HepG2 (cell line): ENCODE measurements at regions not wholly inside any gene's neighbourhood (a gene's known extent, or its start where the extent isn't known, plus 50 kb on each side); places are given as distances from the start of the nearest gene placed in this dataset.

ENCODE experiments used
- ATAC-seq: fragments of 200-7000 bp; cut with Tn5 transposase; 3 replicates; pipeline ENCODE4 v1.9.1; 2020; ENCODE audit warnings: mild to moderate bottlenecking, moderate library complexity
- BruUV-seq: library from RNA; stranded (reverse); fragments of 400-500 nt; replicated peaks from 2 replicates; lab custom pipeline; 2021; lab: Mats Ljungman, UMichigan
- CTCF ChIA-PET: fragments of 300-600 bp; formaldehyde crosslinking; extraction: SDS; loops from one replicate; lab custom pipeline; 2021; ENCODE audit warnings: low total read pairs, inconsistent platforms, low intra/inter-chr PET ratio; lab: Yijun Ruan, JAX
- POLR2A ChIA-PET: fragments of 350-600 bp; sonication (Branson Sonifier 250); formaldehyde crosslinking; loops from one replicate; lab custom pipeline; 2020; ENCODE audit warnings: antibody characterized with exemption, inconsistent platforms; lab: Yijun Ruan, JAX
- DNase-seq: peaks from one replicate; pipeline ENCODE4 v3.0.0-alpha.2; 2015; ENCODE audit warnings: low spot score
- FAIRE-seq: peaks from 3 replicates; lab custom pipeline; 2011; peaks lifted over from hg19 to GRCh38; lab: Jason Lieb, UNC
- H2AFZ ChIP-seq: one replicate; pipeline ENCODE4 v1.6.1; 2011; ENCODE audit warnings: low read length, inconsistent platforms
- H3K27ac ChIP-seq: fragments of 300-600 bp; 3 replicates; pipeline ENCODE4 v1.8.0; 2011; ENCODE audit warnings: mixed run types, mild to moderate bottlenecking, mixed read lengths, low read length, inconsistent platforms; ENCODE audit not compliant: insufficient read depth; ENCODE audit errors: extremely low read length
- H3K27me3 ChIP-seq, 2 experiments: fragments of 200-600 bp in 1 of 2; 2 replicates in 1 of 2; 3 replicates in 1 of 2; pipeline versions ENCODE4 v1.6.0 to v1.8.0; 2011; ENCODE audit warnings: low read length in 2 of 2, mild to moderate bottlenecking in 2 of 2, moderate library complexity in 2 of 2, inconsistent platforms in 1 of 2; ENCODE audit not compliant: insufficient read depth in 2 of 2, control insufficient read depth in 1 of 2
- H3K36me3 ChIP-seq, 2 experiments: fragments of 200-600 bp in 1 of 2; replicated peaks in 1 of 2; 2 replicates in 1 of 2; 3 replicates in 1 of 2; pipeline versions ENCODE4 v1.5.1 to v1.8.0; 2011; ENCODE audit warnings: low read length in 2 of 2, inconsistent platforms in 1 of 2; ENCODE audit not compliant: insufficient read depth in 2 of 2, control insufficient read depth in 1 of 2
- H3K4me1 ChIP-seq: 2 replicates; pipeline ENCODE4 v1.5.1; 2012; ENCODE audit warnings: low read length, inconsistent platforms; ENCODE audit not compliant: insufficient read depth
- H3K4me2 ChIP-seq: 2 replicates; pipeline ENCODE4 v1.6.0; 2011; ENCODE audit warnings: low read depth, low read length, inconsistent platforms
- H3K4me3 ChIP-seq, 3 experiments: fragments of 200-600 bp in 1 of 3; sonication (generic), shearing (Covaris generic) in 1 of 3; replicated peaks in 1 of 3; 2 replicates each; pipeline ENCODE4 v1.5.1; 2011 to 2016; ENCODE audit warnings: low read length in 3 of 3, inconsistent platforms in 2 of 3, low read depth in 2 of 3, mild to moderate bottlenecking in 2 of 3, control low read depth in 1 of 3, mixed read lengths in 1 of 3; ENCODE audit not compliant: insufficient read depth in 1 of 3
- H3K79me2 ChIP-seq: one replicate; pipeline ENCODE4 v1.6.1; 2011; ENCODE audit warnings: low read length, inconsistent platforms; ENCODE audit not compliant: insufficient read depth
- H3K9ac ChIP-seq: 2 replicates; pipeline ENCODE4 v1.6.0; 2011; ENCODE audit warnings: mild to moderate bottlenecking, low read depth, low read length, inconsistent platforms; ENCODE audit not compliant: insufficient read depth
- H3K9me3 ChIP-seq: 2 replicates; pipeline ENCODE4 v1.5.1; 2012; ENCODE audit warnings: mild to moderate bottlenecking, low read length
- H4K20me1 ChIP-seq: 2 replicates; pipeline ENCODE4 v1.6.0; 2011; ENCODE audit warnings: inconsistent platforms, mild to moderate bottlenecking, low read length, moderate library complexity; ENCODE audit not compliant: insufficient read depth
- CHCHD3 ChIP-seq: sonication (generic); formaldehyde crosslinking; IDR thresholded peaks from 2 replicates; pipeline ENCODE4 v1.8.0; 2022; ENCODE audit warnings: mild to moderate bottlenecking, missing genetic modification reagents, moderate library complexity
- CTCF ChIP-seq: sonication (generic); formaldehyde crosslinking; IDR thresholded peaks from 2 replicates; pipeline ENCODE4 v1.5.0; 2020; ENCODE audit warnings: mild to moderate bottlenecking, missing genetic modification reagents, moderate library complexity
- E2F5 ChIP-seq: sonication (generic); formaldehyde crosslinking; conservative IDR thresholded peaks from 2 replicates; pipeline ENCODE4 v1.4.0; 2020; ENCODE audit warnings: missing genetic modification reagents
- FOSL2 ChIP-seq: sonication (generic); formaldehyde crosslinking; IDR thresholded peaks from 2 replicates; pipeline ENCODE4 v1.4.0; 2020; ENCODE audit warnings: missing genetic modification reagents
- HNRNPLL ChIP-seq: fragments of 200-400 bp; formaldehyde crosslinking; IDR thresholded peaks from 2 replicates; pipeline ENCODE4 v1.6.1; 2017; ENCODE audit warnings: mild to moderate bottlenecking, low read depth, low read length; ENCODE audit not compliant: poor library complexity, severe bottlenecking
- IKZF1 ChIP-seq: fragments of 450-650 bp; IDR thresholded peaks from 2 replicates; pipeline ENCODE4 v1.7.1; 2016
- JUNB ChIP-seq: sonication (generic); formaldehyde crosslinking; IDR thresholded peaks from 2 replicates; pipeline ENCODE4 v1.8.0; 2022; ENCODE audit warnings: missing genetic modification reagents, mild to moderate bottlenecking, borderline replicate concordance
- POGZ ChIP-seq: sonication (generic); formaldehyde crosslinking; IDR thresholded peaks from 2 replicates; pipeline ENCODE4 v1.4.0; 2020; ENCODE audit warnings: mild to moderate bottlenecking, missing genetic modification reagents
- TAF15 ChIP-seq: fragments of 200-400 bp; formaldehyde crosslinking; IDR thresholded peaks from one replicate; pipeline ENCODE4 v1.6.1; 2018; ENCODE audit warnings: mild to moderate bottlenecking, low read depth, low read length; ENCODE audit not compliant: poor library complexity, severe bottlenecking
- THYN1 ChIP-seq: sonication (generic); formaldehyde crosslinking; IDR thresholded peaks from 2 replicates; pipeline ENCODE4 v1.8.1; 2023; ENCODE audit warnings: low read depth, mild to moderate bottlenecking, moderate library complexity, missing genetic modification reagents, borderline replicate concordance
- TRAFD1 ChIP-seq: sonication (generic); formaldehyde crosslinking; IDR thresholded peaks from 2 replicates; pipeline ENCODE4 v1.5.1; 2020; ENCODE audit warnings: missing genetic modification reagents, mild to moderate bottlenecking, borderline replicate concordance
- ZBTB7A ChIP-seq: sonication (generic); formaldehyde crosslinking; IDR thresholded peaks from 2 replicates; pipeline ENCODE4 v1.8.0; 2022; ENCODE audit warnings: mild to moderate bottlenecking, missing genetic modification reagents
- ZBTB7B ChIP-seq: sonication (generic); formaldehyde crosslinking; IDR thresholded peaks from 2 replicates; pipeline ENCODE4 v1.4.0; 2020; ENCODE audit warnings: missing genetic modification reagents
- ZNF333 ChIP-seq: sonication (generic); formaldehyde crosslinking; IDR thresholded peaks from 2 replicates; pipeline ENCODE4 v1.4.0; 2020; ENCODE audit warnings: mild to moderate bottlenecking, missing genetic modification reagents, borderline replicate concordance
- ZNF441 ChIP-seq: sonication (generic); formaldehyde crosslinking; IDR thresholded peaks from 2 replicates; pipeline ENCODE4 v1.7.0; 2021; ENCODE audit warnings: missing genetic modification reagents, borderline replicate concordance
- WGBS: methylation state at CpG from one replicate; pipeline ENCODE4 v1.1.6; 2017; ENCODE audit warnings: low lambda C conversion rate; 5-methylcytosine and 5-hydroxymethylcytosine counted together
- in situ Hi-C: cut with HindIII; loops from 2 replicates; pipeline ENCODE4 v1.10.0; 2017; ENCODE audit warnings: low pct_unique_long_range_greater_than_20kb; ENCODE audit not compliant: extremely low pct_ligation_motif_present
- intact Hi-C: fragments of 100-400 bp; cut with micrococcal nuclease; formaldehyde crosslinking; loops from one replicate; pipeline ENCODE4 v1.10.0; 2022; ENCODE audit not compliant: unreplicated experiment

- H3K36me3 ChIP-seq = no peaks in the 10 kb centered on the region
- in situ Hi-C loops = no loop called here
- ATAC-seq (peak; percentile 38; the same call in 1 of the 3 replicates), DNase-seq (no peak)
- no peak overlapping the region for H2AFZ ChIP-seq
- H3K4me2 ChIP-seq = no peak overlapping the region
- CTCF ChIA-PET = no interaction called here
- intact Hi-C loops = no loop called here
- H3K9me3 ChIP-seq = no peaks in the 10 kb centered on the region
- POLR2A ChIA-PET = no interaction called here
- H4K20me1 ChIP-seq = no peaks in the 10 kb centered on the region
- H3K9ac ChIP-seq = no peak overlapping the region
- peaks cover 0 to 3% of the 10 kb centered on the region in 2 experiments; a peak in 2 of 5 replicates for H3K27me3 ChIP-seq
- no TSS peak for BruUV-seq
- 44% methylated on average over 2 of the region's 2 CpGs for WGBS
- TF ChIP-seq CTCF (CRISPR knock-in tag) = no peak
- peak; percentile 41 for TF ChIP-seq FOSL2
- TF ChIP-seq, all 625 proteins: peak for 1
- FAIRE-seq = no peak
- Histone ChIP-seq H3K79me2 (no peaks in the 10 kb centered on the region), H3K4me3 (no peak overlapping the region), H3K27ac (no peak overlapping the region), H3K4me1 (no peaks in the 10 kb centered on the region)
These were observed 307.8 kb downstream of the NR2F1-AS1 start for GRCh38 chr5:93273176-93273575.

GRCh38 chr5:93272108-93272507 lies 308.9 kb downstream of the NR2F1-AS1 start:
- no TSS peak for BruUV-seq
- intact Hi-C loops = no loop called here
- no peak for TF ChIP-seq ZBTB7A (CRISPR knock-in tag)
- TF ChIP-seq JUNB (CRISPR knock-in tag) = no peak
- no peak for TF ChIP-seq E2F5 (CRISPR knock-in tag)
- TF ChIP-seq ZBTB7B (CRISPR knock-in tag) = no peak
- no peak for TF ChIP-seq THYN1 (CRISPR knock-in tag)
- TF ChIP-seq POGZ (CRISPR knock-in tag) = no peak
- no peak for TF ChIP-seq TAF15
- no peak for TF ChIP-seq CHCHD3 (CRISPR knock-in tag)
- no peak for TF ChIP-seq TRAFD1 (CRISPR knock-in tag)
- no peak for TF ChIP-seq ZNF441 (CRISPR knock-in tag)
- no peak for TF ChIP-seq IKZF1
- no peak for TF ChIP-seq ZNF333 (CRISPR knock-in tag)
- TF ChIP-seq HNRNPLL = no peak

More at GRCh38 chr5:93272108-93272507, 308.9 kb downstream of the NR2F1-AS1 start:
- Histone ChIP-seq H2AFZ (no peak overlapping the region), H3K9me3 (no peaks in the 10 kb centered on the region), H3K9ac (no peak overlapping the region), H3K36me3 (no peaks in the 10 kb centered on the region), H4K20me1 (no peaks in the 10 kb centered on the region), H3K4me3 (no peak overlapping the region), H3K27ac (no peak overlapping the region), H3K27me3 (peaks cover 0 to 3% of the 10 kb centered on the region in 2 experiments; a peak in 3 of 5 replicates), H3K4me2 (no peak overlapping the region), H3K4me1 (no peaks in the 10 kb centered on the region), H3K79me2 (no peaks in the 10 kb centered on the region)
- CTCF ChIA-PET = no interaction called here
- no peak for FAIRE-seq
- POLR2A ChIA-PET = no interaction called here
- WGBS = 26% methylated on average over 5 of the region's 5 CpGs
- ATAC-seq = no peak
- in situ Hi-C loops = no loop called here
- no peak for DNase-seq
